IMR-90 (cell line): ENCODE measurements at regions not wholly inside any gene's neighbourhood (a gene's known extent, or its start where the extent isn't known, plus 50 kb on each side); places are given as distances from the start of the nearest gene placed in this dataset.

Experiments
- ATAC-seq: fragments of 200-7000 bp; cut with Tn5 transposase; 2 replicates; pipeline ENCODE4 v1.9.1; 2020; ENCODE audit warnings: low read depth, mild to moderate bottlenecking, moderate library complexity
- BruUV-seq: library from RNA; stranded (reverse); fragments of 400-500 nt; replicated peaks from 2 replicates; lab custom pipeline; 2021; lab: Mats Ljungman, UMichigan
- CTCF ChIA-PET: fragments of 300-600 bp; formaldehyde crosslinking; extraction: SDS; loops from one replicate; lab custom pipeline; 2021; ENCODE audit warnings: antibody characterized with exemption; lab: Yijun Ruan, JAX
- POLR2A ChIA-PET: fragments of 300-600 bp; sonication (Branson Sonifier 250); formaldehyde crosslinking; loops from one replicate; lab custom pipeline; 2022; ENCODE audit warnings: antibody characterized with exemption; ENCODE audit not compliant: unreplicated experiment; lab: Charles Lee
- DNase-seq: peaks from one replicate; pipeline ENCODE4 v3.0.0; 2013
- H2AFZ ChIP-seq: replicated peaks from 2 replicates; pipeline ENCODE3; 2013; ENCODE audit warnings: low read length, mild to moderate bottlenecking; ENCODE audit not compliant: poor library complexity
- H2AK5ac ChIP-seq: 2 replicates; pipeline ENCODE4 v1.6.1; 2013; ENCODE audit warnings: low read depth, low read length, inconsistent platforms
- H2AK9ac ChIP-seq: replicated peaks from 2 replicates; pipeline ENCODE3; 2013; ENCODE audit warnings: mild to moderate bottlenecking, low read depth, low read length, moderate library complexity; ENCODE audit not compliant: poor library complexity
- H2BK120ac ChIP-seq: 2 replicates; pipeline ENCODE4 v1.6.1; 2013; ENCODE audit warnings: low read depth, low read length, inconsistent platforms
- H2BK15ac ChIP-seq: 3 replicates; pipeline ENCODE4 v1.6.1; 2013; ENCODE audit warnings: low read depth, low read length, inconsistent platforms
- H2BK20ac ChIP-seq: 2 replicates; pipeline ENCODE4 v1.6.1; 2013; ENCODE audit warnings: low read depth, mild to moderate bottlenecking, inconsistent platforms, low read length, moderate library complexity
- H2BK5ac ChIP-seq: 2 replicates; pipeline ENCODE4 v1.6.1; 2013; ENCODE audit warnings: mild to moderate bottlenecking, low read depth, low read length, inconsistent platforms; ENCODE audit not compliant: poor library complexity, severe bottlenecking
- H3K14ac ChIP-seq: replicated peaks from 2 replicates; pipeline ENCODE4 v1.6.1; 2013; ENCODE audit warnings: low read depth, low read length, inconsistent platforms
- H3K18ac ChIP-seq: 2 replicates; pipeline ENCODE4 v1.6.1; 2013; ENCODE audit warnings: low read depth, low read length, control low read depth
- H3K23ac ChIP-seq: 2 replicates; pipeline ENCODE4 v1.6.1; 2013; ENCODE audit warnings: low read depth, low read length, inconsistent platforms
- H3K27ac ChIP-seq: 2 replicates; pipeline ENCODE4 v1.5.1; 2013; ENCODE audit warnings: mild to moderate bottlenecking, control low read depth, low read length; ENCODE audit not compliant: insufficient read depth
- H3K27me3 ChIP-seq: 2 replicates; pipeline ENCODE4 v1.6.1; 2013; ENCODE audit warnings: low read length; ENCODE audit not compliant: control insufficient read depth, insufficient read depth
- H3K36me3 ChIP-seq: 2 replicates; pipeline ENCODE4 v1.6.1; 2013; ENCODE audit warnings: low read length, mixed read lengths; ENCODE audit not compliant: control insufficient read depth, insufficient read depth
- H3K4ac ChIP-seq: 2 replicates; pipeline ENCODE4 v1.6.1; 2013; ENCODE audit warnings: low read depth, low read length, inconsistent platforms
- H3K4me1 ChIP-seq: 2 replicates; pipeline ENCODE4 v1.6.1; 2013; ENCODE audit warnings: low read length, mixed read lengths; ENCODE audit not compliant: control insufficient read depth, insufficient read depth
- H3K4me2 ChIP-seq: 2 replicates; pipeline ENCODE4 v1.6.1; 2013; ENCODE audit warnings: low read depth, mild to moderate bottlenecking, control low read depth, low read length, moderate library complexity
- H3K4me3 ChIP-seq: 2 replicates; pipeline ENCODE4 v1.5.1; 2013; ENCODE audit warnings: low read depth, mild to moderate bottlenecking, control low read depth, low read length, moderate library complexity; ENCODE audit not compliant: insufficient read depth
- H3K56ac ChIP-seq: 2 replicates; pipeline ENCODE4 v1.6.1; 2013; ENCODE audit warnings: low read length, inconsistent platforms; ENCODE audit not compliant: insufficient read depth; ENCODE audit errors: extremely low read depth
- H3K79me1 ChIP-seq, 2 experiments: 2 replicates each; pipeline ENCODE4 v1.6.1; 2013; ENCODE audit warnings: low read length in 2 of 2, inconsistent platforms in 1 of 2, low read depth in 1 of 2
- H3K9ac ChIP-seq: 2 replicates; pipeline ENCODE4 v1.6.1; 2013; ENCODE audit warnings: low read depth, low read length, control low read depth
- H3K9me1 ChIP-seq: 2 replicates; pipeline ENCODE4 v1.6.1; 2013; ENCODE audit warnings: low read length, inconsistent platforms; ENCODE audit not compliant: insufficient read depth
- H3K9me3 ChIP-seq: 2 replicates; pipeline ENCODE4 v1.6.1; 2013; ENCODE audit warnings: low read length; ENCODE audit not compliant: control insufficient read depth, insufficient read depth
- H4K20me1 ChIP-seq: 2 replicates; pipeline ENCODE4 v1.6.1; 2013; ENCODE audit warnings: low read length, inconsistent platforms; ENCODE audit not compliant: insufficient read depth
- H4K5ac ChIP-seq: 2 replicates; pipeline ENCODE4 v1.6.1; 2013; ENCODE audit warnings: mild to moderate bottlenecking, low read depth, low read length, control low read depth
- H4K8ac ChIP-seq, 2 experiments: 2 replicates each; pipeline ENCODE4 v1.6.1; 2013; ENCODE audit warnings: low read depth in 2 of 2, low read length in 2 of 2, control low read depth in 1 of 2, inconsistent platforms in 1 of 2
- H4K91ac ChIP-seq: 2 replicates; pipeline ENCODE4 v1.6.1; 2013; ENCODE audit warnings: low read depth, low read length, inconsistent platforms; ENCODE audit not compliant: insufficient read depth
- BHLHE40 ChIP-seq: fragments of 150-350 bp; IDR thresholded peaks from 2 replicates; pipeline ENCODE4 v1.6.1; 2016; ENCODE audit warnings: mild to moderate bottlenecking, low read depth, low read length
- CEBPB ChIP-seq: IDR thresholded peaks from 2 replicates; pipeline ENCODE4 v1.6.1; 2012; ENCODE audit warnings: low read depth, low read length, improper control_type of control experiment
- CHD1 ChIP-seq: IDR thresholded peaks from 2 replicates; pipeline ENCODE4 v1.6.1; 2012; ENCODE audit warnings: low read depth, low read length, improper control_type of control experiment
- FOS ChIP-seq: fragments of 150-350 bp; IDR thresholded peaks from 2 replicates; pipeline ENCODE4 v1.6.1; 2016; ENCODE audit warnings: low read depth, low read length
- MAFK ChIP-seq: IDR thresholded peaks from 2 replicates; pipeline ENCODE4 v1.6.1; 2012; ENCODE audit warnings: low read depth, low read length, improper control_type of control experiment
- MAZ ChIP-seq: IDR thresholded peaks from 2 replicates; pipeline ENCODE4 v1.6.1; 2012; ENCODE audit warnings: low read depth, mild to moderate bottlenecking, low read length, improper control_type of control experiment, moderate library complexity, borderline replicate concordance
- MXI1 ChIP-seq: IDR thresholded peaks from 2 replicates; pipeline ENCODE4 v1.6.1; 2012; ENCODE audit warnings: low read depth, mild to moderate bottlenecking, low read length, moderate library complexity, borderline replicate concordance
- NFE2L2 ChIP-seq: fragments of 150-350 bp; IDR thresholded peaks from 2 replicates; pipeline ENCODE4 v1.6.1; 2016; ENCODE audit warnings: low read depth, mild to moderate bottlenecking, low read length
- POLR2A ChIP-seq: IDR thresholded peaks from 2 replicates; pipeline ENCODE4 v1.6.1; 2012; ENCODE audit warnings: mild to moderate bottlenecking, low read depth, low read length
- RAD21 ChIP-seq: IDR thresholded peaks from 2 replicates; pipeline ENCODE4 v1.6.1; 2012; ENCODE audit warnings: low read length, improper control_type of control experiment
- RCOR1 ChIP-seq: IDR thresholded peaks from 2 replicates; pipeline ENCODE4 v1.6.1; 2012; ENCODE audit warnings: mild to moderate bottlenecking, low read length, improper control_type of control experiment; ENCODE audit not compliant: insufficient replicate concordance
- RFX5 ChIP-seq: IDR thresholded peaks from 2 replicates; pipeline ENCODE4 v1.8.0; 2012; ENCODE audit warnings: low read depth, mild to moderate bottlenecking, low read length, moderate library complexity
- SMC3 ChIP-seq: fragments of 150-350 bp; IDR thresholded peaks from 2 replicates; pipeline ENCODE4 v1.6.1; 2016; ENCODE audit warnings: low read depth, mild to moderate bottlenecking, antibody characterized with exemption, low read length, moderate library complexity
- WGBS, 2 experiments: methylation state at CpG; one replicate each; pipeline versions ENCODE4 v1.1.5 to v1.1.7; 2013; ENCODE audit warnings: missing lambda C conversion rate in 2 of 2; ENCODE audit not compliant: insufficient read length in 1 of 2; ENCODE audit errors: extremely low coverage in 2 of 2; 5-methylcytosine and 5-hydroxymethylcytosine counted together
- dilution Hi-C: fragments of 300-500 bp; cut with HindIII; formaldehyde crosslinking; loops from one replicate; pipeline ENCODE4 v1.14.3; 2018; ENCODE audit warnings: low sequenced_read_pairs; ENCODE audit not compliant: unreplicated experiment
- in situ Hi-C: fragments of 300-500 bp; cut with MboI; formaldehyde crosslinking; loops from 3 replicates; pipeline ENCODE4 v1.14.3; 2019; ENCODE audit warnings: low sequenced_read_pairs, inconsistent platforms, mixed read lengths
- intact Hi-C: fragments of 100-400 bp; cut with micrococcal nuclease; formaldehyde crosslinking; loops from 2 replicates; pipeline ENCODE4 v1.10.0; 2022
- TF ChIP-seq, protein P1 (sequence below): conservative IDR thresholded peaks from 2 replicates; pipeline ENCODE4 v1.5.1; 2012; ENCODE audit warnings: mild to moderate bottlenecking, low read depth, low read length, improper control_type of control experiment
- TF ChIP-seq, protein P2 (sequence below): fragments of 150-350 bp; IDR thresholded peaks from 2 replicates; pipeline ENCODE4 v1.6.1; 2017; ENCODE audit warnings: mild to moderate bottlenecking, antibody characterized with exemption, low read length, low read depth
- TF ChIP-seq, protein P3 (sequence below): fragments of 150-350 bp; IDR thresholded peaks from 2 replicates; pipeline ENCODE4 v1.6.1; 2016; ENCODE audit warnings: low read depth, mild to moderate bottlenecking, low read length, moderate library complexity, borderline replicate concordance

DNA sequence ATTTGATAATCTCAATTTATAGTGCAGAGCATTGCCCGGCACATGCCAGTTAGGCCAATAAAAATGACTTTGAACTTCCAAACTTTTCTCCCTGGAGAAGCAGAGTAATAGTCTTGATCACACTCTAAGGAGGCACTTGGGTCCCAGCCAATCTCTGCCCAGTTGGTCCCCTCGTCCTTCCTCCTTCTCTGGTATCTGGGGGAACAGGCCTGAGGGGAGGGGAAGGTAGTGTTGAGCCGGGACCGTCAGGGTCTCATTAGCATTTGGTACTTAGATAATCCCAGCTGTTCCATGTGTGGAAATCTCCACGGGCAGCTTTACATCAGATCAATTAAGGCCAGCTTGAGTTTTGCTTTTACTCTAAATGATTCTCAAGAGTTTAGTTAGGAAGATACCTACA is 70.1 kb downstream of the ZNF641 start:
- no CpG with 5 or more reads among the region's 5 CpGs for WGBS, 2 experiments
- CTCF ChIA-PET: no interaction called here

More for the DNA sequence above, 70.1 kb downstream of the ZNF641 start:
- no TSS peak for BruUV-seq
- Histone ChIP-seq H3K9me1 (no peaks in the 10 kb centered on the region), H3K23ac (no peak overlapping the region), H2AK9ac (no peak overlapping the region), H4K20me1 (no peaks in the 10 kb centered on the region), H4K8ac (no peak overlapping the region), H3K27ac (no peak overlapping the region), H3K4me3 (no peak overlapping the region), H2BK20ac (no peak overlapping the region), H4K91ac (no peak overlapping the region), H4K5ac (no peak overlapping the region), H3K36me3 (no peaks in the 10 kb centered on the region), H2BK15ac (no peak overlapping the region), H3K79me1 (no peaks in the 10 kb centered on the region), H2AFZ (no peak overlapping the region), H3K56ac (no peak overlapping the region), H3K27me3 (no peaks in the 10 kb centered on the region; the same call in 1 of the 2 replicates), H2AK5ac (no peak overlapping the region), H3K4me2 (no peak overlapping the region), H3K14ac (no peak overlapping the region), H3K4me1 (no peaks in the 10 kb centered on the region), H3K4ac (no peak overlapping the region), H2BK5ac (no peak overlapping the region), H2BK120ac (no peak overlapping the region), H3K9me3 (no peaks in the 10 kb centered on the region), H3K9ac (no peak overlapping the region), H3K18ac (no peak overlapping the region)
- TF ChIP-seq CEBPB: no peak
- no peak for TF ChIP-seq RAD21
- TF ChIP-seq, protein P1, sequence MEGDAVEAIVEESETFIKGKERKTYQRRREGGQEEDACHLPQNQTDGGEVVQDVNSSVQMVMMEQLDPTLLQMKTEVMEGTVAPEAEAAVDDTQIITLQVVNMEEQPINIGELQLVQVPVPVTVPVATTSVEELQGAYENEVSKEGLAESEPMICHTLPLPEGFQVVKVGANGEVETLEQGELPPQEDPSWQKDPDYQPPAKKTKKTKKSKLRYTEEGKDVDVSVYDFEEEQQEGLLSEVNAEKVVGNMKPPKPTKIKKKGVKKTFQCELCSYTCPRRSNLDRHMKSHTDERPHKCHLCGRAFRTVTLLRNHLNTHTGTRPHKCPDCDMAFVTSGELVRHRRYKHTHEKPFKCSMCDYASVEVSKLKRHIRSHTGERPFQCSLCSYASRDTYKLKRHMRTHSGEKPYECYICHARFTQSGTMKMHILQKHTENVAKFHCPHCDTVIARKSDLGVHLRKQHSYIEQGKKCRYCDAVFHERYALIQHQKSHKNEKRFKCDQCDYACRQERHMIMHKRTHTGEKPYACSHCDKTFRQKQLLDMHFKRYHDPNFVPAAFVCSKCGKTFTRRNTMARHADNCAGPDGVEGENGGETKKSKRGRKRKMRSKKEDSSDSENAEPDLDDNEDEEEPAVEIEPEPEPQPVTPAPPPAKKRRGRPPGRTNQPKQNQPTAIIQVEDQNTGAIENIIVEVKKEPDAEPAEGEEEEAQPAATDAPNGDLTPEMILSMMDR: no peak
- no peak for TF ChIP-seq POLR2A
- TF ChIP-seq NFE2L2: no peak
- TF ChIP-seq SMC3: no peak
- no peak for TF ChIP-seq RCOR1
- no peak for TF ChIP-seq MXI1
- no peak for TF ChIP-seq FOS
- TF ChIP-seq, protein P2, sequence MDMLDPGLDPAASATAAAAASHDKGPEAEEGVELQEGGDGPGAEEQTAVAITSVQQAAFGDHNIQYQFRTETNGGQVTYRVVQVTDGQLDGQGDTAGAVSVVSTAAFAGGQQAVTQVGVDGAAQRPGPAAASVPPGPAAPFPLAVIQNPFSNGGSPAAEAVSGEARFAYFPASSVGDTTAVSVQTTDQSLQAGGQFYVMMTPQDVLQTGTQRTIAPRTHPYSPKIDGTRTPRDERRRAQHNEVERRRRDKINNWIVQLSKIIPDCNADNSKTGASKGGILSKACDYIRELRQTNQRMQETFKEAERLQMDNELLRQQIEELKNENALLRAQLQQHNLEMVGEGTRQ: no peak
- no peak for TF ChIP-seq CHD1
- no peak for TF ChIP-seq MAFK
- no peak for TF ChIP-seq RFX5
- TF ChIP-seq, protein P3, sequence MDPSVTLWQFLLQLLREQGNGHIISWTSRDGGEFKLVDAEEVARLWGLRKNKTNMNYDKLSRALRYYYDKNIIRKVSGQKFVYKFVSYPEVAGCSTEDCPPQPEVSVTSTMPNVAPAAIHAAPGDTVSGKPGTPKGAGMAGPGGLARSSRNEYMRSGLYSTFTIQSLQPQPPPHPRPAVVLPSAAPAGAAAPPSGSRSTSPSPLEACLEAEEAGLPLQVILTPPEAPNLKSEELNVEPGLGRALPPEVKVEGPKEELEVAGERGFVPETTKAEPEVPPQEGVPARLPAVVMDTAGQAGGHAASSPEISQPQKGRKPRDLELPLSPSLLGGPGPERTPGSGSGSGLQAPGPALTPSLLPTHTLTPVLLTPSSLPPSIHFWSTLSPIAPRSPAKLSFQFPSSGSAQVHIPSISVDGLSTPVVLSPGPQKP: no peak
- TF ChIP-seq MAZ: no peak
- no peak for TF ChIP-seq BHLHE40
- DNase-seq (no peak), ATAC-seq (no peak)
- in situ Hi-C loops: no loop called here
- dilution Hi-C loops: no loop called here
- POLR2A ChIA-PET: no interaction called here
- intact Hi-C loops: loop anchor here (10.0 kb wide), 1 partner anchor 334 kb away; no protein-coding TSS in a partner anchor
